Astrocyte of the spinal cord (primary cell): ENCODE measurements at regions not wholly inside any gene's neighbourhood (a gene's known extent, or its start where the extent isn't known, plus 50 kb on each side); places are given as distances from the start of the nearest gene placed in this dataset.

ENCODE experiments used
- DNase-seq: peaks from one replicate; pipeline ENCODE4 v3.0.0; 2011; ENCODE audit warnings: low read depth, low spot score
- H3K4me3 ChIP-seq: 2 replicates; pipeline ENCODE4 v1.5.1; 2011; ENCODE audit warnings: low read depth, mild to moderate bottlenecking, low read length, moderate library complexity
- in situ Hi-C: cut with HindIII; loops from 2 replicates; pipeline ENCODE4 v1.10.0; 2017; ENCODE audit warnings: low sequenced_read_pairs
- TF ChIP-seq, protein P1 (sequence below): IDR thresholded peaks from 2 replicates; pipeline ENCODE4 v1.5.1; 2012; ENCODE audit warnings: low read depth, mild to moderate bottlenecking, low read length, inconsistent platforms

DNA sequence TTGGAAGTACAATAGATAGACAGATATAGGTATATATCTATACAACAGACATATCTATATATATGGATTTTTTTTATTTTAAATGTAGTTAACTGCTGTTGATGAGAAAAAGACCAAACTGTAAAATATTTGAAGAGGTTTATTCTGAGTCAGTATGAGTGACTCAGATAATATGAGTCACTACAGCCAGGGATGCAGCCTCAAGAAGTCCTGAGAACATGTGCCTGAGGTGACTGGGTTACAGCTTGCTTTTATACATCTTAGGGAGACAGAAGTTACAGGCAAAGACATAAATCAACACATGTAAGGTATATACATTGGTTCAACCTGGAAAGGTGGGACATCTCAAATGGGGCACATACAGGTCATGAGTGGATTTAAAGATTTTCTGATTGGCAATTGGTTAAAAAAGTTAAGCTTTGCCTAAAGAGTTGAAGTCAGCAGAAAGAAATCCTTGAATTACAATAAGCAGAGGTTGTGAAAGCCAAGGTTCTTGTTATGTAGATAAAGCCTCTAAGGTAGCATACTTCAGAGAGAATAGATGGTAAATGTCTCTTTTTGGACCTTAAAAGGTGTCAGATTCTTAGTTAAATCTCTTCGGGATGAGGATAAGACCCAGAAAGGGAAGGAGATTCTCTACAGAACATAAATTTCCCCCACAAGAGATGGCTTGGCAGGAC, 149.9 kb downstream of the RBM43 start:
- in situ Hi-C loops: no loop called here

DNA sequence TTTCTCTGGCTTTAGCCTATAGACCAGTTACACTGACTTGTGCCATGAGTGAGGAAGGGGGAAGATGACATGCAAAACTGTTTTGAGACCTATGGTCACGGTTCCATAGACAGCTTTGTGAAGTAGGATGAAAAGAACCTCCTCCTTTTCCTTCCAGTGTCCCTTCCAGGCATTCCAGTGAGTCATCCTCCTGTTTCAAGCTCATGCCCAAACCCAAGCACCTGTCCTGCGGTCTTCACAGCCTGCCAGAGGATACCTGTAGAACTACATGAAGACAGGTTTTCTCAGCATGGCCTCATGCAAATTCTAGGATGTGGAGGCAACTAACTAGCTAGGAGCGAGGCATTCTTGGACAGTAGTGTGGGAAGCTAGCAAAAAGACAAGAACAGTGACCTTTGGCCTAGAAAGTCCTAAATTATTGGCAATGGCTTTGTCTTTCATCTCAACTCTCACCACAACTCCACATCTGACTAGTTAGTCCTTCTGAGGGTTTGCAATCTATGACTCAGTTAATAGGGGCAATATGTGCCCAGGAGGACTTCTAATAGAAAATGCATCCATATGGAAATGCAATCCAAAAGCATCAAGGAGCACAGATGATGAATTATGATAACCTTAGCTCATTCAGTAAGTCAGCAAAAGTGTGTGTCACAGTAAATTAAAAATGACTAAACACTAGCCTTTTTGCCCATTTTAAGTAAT, 154.7 kb downstream of the RBM43 start:
- TF ChIP-seq, protein P1, sequence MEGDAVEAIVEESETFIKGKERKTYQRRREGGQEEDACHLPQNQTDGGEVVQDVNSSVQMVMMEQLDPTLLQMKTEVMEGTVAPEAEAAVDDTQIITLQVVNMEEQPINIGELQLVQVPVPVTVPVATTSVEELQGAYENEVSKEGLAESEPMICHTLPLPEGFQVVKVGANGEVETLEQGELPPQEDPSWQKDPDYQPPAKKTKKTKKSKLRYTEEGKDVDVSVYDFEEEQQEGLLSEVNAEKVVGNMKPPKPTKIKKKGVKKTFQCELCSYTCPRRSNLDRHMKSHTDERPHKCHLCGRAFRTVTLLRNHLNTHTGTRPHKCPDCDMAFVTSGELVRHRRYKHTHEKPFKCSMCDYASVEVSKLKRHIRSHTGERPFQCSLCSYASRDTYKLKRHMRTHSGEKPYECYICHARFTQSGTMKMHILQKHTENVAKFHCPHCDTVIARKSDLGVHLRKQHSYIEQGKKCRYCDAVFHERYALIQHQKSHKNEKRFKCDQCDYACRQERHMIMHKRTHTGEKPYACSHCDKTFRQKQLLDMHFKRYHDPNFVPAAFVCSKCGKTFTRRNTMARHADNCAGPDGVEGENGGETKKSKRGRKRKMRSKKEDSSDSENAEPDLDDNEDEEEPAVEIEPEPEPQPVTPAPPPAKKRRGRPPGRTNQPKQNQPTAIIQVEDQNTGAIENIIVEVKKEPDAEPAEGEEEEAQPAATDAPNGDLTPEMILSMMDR: no peak
- in situ Hi-C loops: no loop called here
- peak; percentile 5 for DNase-seq
- no peak overlapping the region for H3K4me3 ChIP-seq

More for the DNA sequence above, 149.9 kb downstream of the RBM43 start:
- H3K4me3 ChIP-seq: no peak overlapping the region
- TF ChIP-seq, protein P1: no peak
- peak; percentile 83 for DNase-seq

DNA sequence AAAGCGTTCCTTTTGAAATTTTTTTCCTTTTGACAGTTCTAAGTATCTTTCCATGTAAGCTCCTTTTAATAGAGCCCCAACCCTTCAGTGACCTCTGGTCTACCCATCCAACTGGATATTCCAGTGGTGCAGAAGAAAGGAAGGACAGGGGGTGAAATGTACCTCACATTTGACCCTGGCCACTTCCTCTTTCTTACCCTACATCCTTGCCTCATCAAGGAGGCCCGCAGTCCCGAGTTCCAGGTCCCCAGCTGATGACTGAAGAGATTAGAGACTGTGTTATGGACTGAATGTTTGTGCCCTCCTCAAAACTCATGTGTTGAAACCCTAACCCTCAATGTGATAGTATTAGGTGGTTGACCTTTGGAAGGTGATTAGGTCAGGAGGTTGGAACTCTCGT, 158.1 kb downstream of the RBM43 start:
- TF ChIP-seq, protein P1: no peak
- in situ Hi-C loops: no loop called here
- DNase-seq: no peak
- H3K4me3 ChIP-seq: no peak overlapping the region

DNA sequence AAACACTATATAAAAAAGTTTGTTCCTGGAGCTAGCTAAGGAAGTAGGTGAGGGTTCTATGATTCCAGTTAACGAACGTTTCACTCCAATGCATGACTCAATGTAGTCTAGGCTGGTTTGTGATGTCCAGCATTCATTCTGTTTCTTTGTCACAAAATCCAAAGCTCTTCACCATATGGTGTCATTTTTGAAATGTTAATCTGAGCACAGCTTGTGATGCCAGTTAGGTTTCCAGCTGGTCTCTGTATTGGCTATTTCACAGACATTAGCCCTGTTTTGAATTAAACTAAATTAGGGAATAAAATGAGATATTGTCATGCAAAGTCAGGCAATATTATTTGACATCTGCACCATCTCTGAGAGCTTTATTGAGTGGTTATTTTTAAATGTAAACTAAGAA, 159.4 kb downstream of the RBM43 start:
- no peak overlapping the region for H3K4me3 ChIP-seq
- no peak for DNase-seq
- in situ Hi-C loops: no loop called here
- TF ChIP-seq, protein P1: no peak

DNA sequence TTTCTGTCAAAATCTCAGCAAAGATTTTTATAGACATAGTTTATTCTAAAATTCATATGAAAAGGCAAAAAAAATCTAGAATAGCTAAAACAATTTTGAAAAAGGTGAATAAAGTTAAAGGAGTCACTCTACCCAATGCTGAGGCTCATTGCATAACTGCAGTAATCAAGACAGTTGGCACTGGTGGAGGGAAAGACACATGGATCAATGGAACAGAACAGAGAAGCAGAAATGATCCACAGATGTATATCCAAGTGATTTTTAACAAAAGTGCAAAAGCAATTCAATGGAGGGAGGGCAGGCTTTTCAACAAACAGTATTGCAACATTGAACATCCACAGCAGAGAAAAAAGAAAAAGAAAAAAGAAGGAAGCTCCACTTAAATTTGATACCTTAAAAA, 162.8 kb downstream of the RBM43 start:
- DNase-seq: no peak

DNA sequence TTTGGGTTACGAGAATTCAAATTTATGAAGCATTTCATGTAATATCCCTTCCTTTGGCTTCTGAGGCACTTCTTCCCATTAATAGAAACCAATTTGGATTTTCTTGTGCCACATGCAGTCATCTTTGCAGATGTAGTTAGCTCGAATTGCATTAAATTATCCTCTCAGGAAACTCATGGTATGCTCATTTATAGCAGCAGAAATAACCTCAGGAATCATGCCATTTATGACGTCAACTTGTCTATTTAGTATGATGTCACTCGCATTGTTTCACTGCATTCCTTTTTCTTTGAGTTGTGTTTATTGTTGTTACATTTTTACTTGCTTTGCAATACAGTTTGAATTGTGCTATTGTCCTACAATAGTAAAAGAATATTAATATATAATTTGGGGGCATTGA, 163.8 kb downstream of the RBM43 start:
- TF ChIP-seq, protein P1: no peak
- DNase-seq: peak; percentile 6
- no peak overlapping the region for H3K4me3 ChIP-seq
- in situ Hi-C loops: no loop called here

More for the DNA sequence above, 162.8 kb downstream of the RBM43 start:
- no peak overlapping the region for H3K4me3 ChIP-seq
- TF ChIP-seq, protein P1: no peak
- in situ Hi-C loops: no loop called here
